NCI-H1417 (cell line): ENCODE measurements at regions not wholly inside any gene's neighbourhood (a gene's known extent, or its start where the extent isn't known, plus 50 kb on each side); places are given as distances from the start of the nearest gene placed in this dataset.

Experiments used
- DNase-seq, 3 experiments: peaks; one replicate each; lab custom pipeline; 2025; lab: John Stamatoyannopoulos, UW

DNA sequence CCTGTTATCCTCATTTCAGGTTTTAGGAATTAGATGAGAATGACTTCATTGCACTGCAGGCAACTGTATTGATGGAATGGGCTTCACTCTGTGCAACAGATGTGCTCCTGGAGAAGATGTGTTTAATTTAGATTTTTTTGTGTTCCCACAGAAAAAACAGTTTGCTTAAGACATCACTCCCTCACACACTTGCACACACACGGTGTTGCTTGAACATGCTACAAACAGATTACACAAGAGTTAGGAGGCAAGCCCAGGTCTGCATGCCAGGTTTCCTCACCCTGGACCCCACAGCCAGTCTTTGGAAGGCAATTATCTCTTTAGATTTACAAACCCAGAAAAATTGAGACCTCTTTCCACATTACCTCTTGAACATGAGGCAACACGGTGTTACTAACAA lies 93.7 kb upstream of the KLHL29 start:
- no peak for DNase-seq

GRCh38 chr2:23292024-23292423 lies 93.0 kb upstream of the KLHL29 start:
- no peak for DNase-seq

GRCh38 chr2:23293063-23293462 lies 91.9 kb upstream of the KLHL29 start:
- no peak for DNase-seq

GRCh38 chr2:23293731-23294130 lies 91.2 kb upstream of the KLHL29 start:
- peak in 1 of 3 experiments; percentile 9 for DNase-seq

- no peak for DNase-seq
These were observed 90.7 kb upstream of the KLHL29 start for GRCh38 chr2:23294238-23294637.

DNA sequence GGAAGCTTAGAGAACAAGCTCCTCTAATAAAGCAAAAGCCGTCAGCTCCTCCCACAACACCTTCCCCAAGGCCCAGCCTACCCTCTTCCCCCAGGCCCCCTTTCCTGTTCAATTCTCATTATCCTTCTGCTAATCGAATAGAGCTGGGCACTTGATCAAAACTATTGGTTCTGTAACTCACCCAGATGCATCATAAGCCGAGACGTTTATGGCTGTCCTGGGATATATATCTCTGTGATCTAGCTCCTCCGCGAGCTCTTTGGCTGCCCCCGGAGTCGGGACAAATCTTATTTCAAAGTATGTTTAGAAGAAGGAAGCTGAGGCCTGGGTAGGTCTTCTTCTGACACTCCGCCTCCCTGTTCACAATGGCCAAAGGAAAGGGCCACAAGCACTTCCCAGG lies 88.3 kb upstream of the KLHL29 start:
- DNase-seq = no peak

DNA sequence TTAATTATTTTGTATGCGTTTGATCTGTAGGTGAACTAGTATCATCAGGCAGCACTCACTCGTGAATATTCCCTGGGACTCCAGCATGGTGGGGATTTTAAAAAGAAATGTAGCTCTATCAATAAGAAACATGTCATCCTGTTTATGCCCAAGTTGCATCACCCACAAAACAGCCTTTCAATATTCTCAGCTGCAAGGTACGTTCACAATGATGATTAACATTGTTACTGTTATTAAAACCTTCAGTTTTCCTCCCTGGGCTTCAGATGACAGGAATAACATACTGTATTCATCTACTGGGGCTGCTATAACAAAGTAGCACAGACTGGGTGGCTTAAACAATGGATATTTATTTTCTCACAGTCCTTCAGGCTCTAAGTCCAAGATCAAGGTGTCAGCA lies 87.9 kb upstream of the KLHL29 start:
- no peak for DNase-seq

GRCh38 chr2:23298551-23298950 lies 86.4 kb upstream of the KLHL29 start:
- no peak for DNase-seq

- DNase-seq = no peak
These were observed 85.3 kb upstream of the KLHL29 start for GRCh38 chr2:23299476-23300195.

GRCh38 chr2:23301136-23301535 lies 83.8 kb upstream of the KLHL29 start:
- no peak for DNase-seq

GRCh38 chr2:23302591-23302990 lies 82.4 kb upstream of the KLHL29 start:
- DNase-seq = no peak

DNA sequence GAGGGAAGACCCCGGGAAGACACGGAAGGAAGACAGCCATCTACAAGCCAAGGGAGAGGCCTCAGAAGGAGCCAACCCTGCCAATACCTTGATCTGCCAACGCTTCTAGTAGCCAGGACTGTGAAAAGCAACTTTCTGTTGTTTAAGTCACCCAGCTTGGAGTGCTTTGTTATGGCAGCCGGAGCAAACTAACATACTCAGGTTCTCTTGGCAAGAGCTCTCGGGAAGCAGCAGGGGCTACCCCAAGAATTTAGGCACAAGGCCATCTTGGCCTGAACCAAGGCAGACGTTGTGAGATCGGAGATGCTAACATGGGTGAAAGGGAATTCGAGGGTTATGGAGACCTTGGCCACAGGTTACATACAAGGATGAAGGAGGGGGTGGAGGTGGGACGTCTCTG lies 78.6 kb upstream of the KLHL29 start:
- DNase-seq = no peak

GRCh38 chr2:23311186-23311585 lies 73.8 kb upstream of the KLHL29 start:
- peak in 1 of 3 experiments; percentile 29 for DNase-seq

- DNase-seq = peak in 2 of 3 experiments; percentile 10 to 38
These were observed 71.9 kb upstream of the KLHL29 start for GRCh38 chr2:23312996-23313606.

GRCh38 chr2:23314687-23315086 lies 70.3 kb upstream of the KLHL29 start:
- no peak for DNase-seq

- DNase-seq = no peak
These were observed 64.9 kb upstream of the KLHL29 start for GRCh38 chr2:23320058-23320457.

GRCh38 chr2:23321751-23322150 lies 63.2 kb upstream of the KLHL29 start:
- no peak for DNase-seq

- DNase-seq = no peak
These were observed 62.3 kb upstream of the KLHL29 start for GRCh38 chr2:23322567-23323197.

- DNase-seq = peak in 1 of 3 experiments; percentile 53
These were observed 61.6 kb upstream of the KLHL29 start for GRCh38 chr2:23323198-23323916.

- DNase-seq = peak; percentile 48 to 86 (median 71)
These were observed 60.9 kb upstream of the KLHL29 start for GRCh38 chr2:23323917-23324680.

- no peak for DNase-seq
These were observed 58.6 kb upstream of the KLHL29 start for GRCh38 chr2:23326330-23326729.

- DNase-seq = peak in 2 of 3 experiments; percentile 52 to 95
These were observed 57.6 kb upstream of the KLHL29 start for GRCh38 chr2:23327416-23327815.
